ENCODE measurements at regions not wholly inside any gene's neighbourhood (a gene's known extent, or its start where the extent isn't known, plus 50 kb on each side); places are given as distances from the start of the nearest gene placed in this dataset.

- H3K9ac ChIP-seq, result no peak overlapping the region
- H2AFZ ChIP-seq (replicated peaks), result no peak overlapping the region
- DNase-seq (ENCODE audit: low spot score), result no peak
- H3F3A ChIP-seq (ENCODE audit: low read depth), result no peaks in the 10 kb centered on the region
- no peaks in the 10 kb centered on the region for H3K4me1 ChIP-seq
- no peak for TF ChIP-seq EZH2phosphoT487 (IDR thresholded peaks at IDR 0.05)
- no peak for TF ChIP-seq EZH2 (IDR thresholded peaks at IDR 0.05)
- Mint-ChIP-seq H3K36me3 (no peaks in the 10 kb centered on the region), H3K4me3 (no peak overlapping the region), H3K9me3 (no peaks in the 10 kb centered on the region), H3K27me3 (ENCODE audit: insufficient read depth, low read depth) (no peaks in the 10 kb centered on the region), H3K4me1 (no peaks in the 10 kb centered on the region), H3K27ac (no peak overlapping the region)
- H3K9me3 ChIP-seq (ENCODE audit: low read depth), result no peaks in the 10 kb centered on the region
- no peaks in the 10 kb centered on the region for H3K79me2 ChIP-seq (ENCODE audit: low read depth)
- H3K27ac ChIP-seq, result no peak overlapping the region
- no peaks in the 10 kb centered on the region for H4K20me1 ChIP-seq (ENCODE audit: low read depth)
- no peaks in the 10 kb centered on the region for H3K36me3 ChIP-seq
- no peak overlapping the region for H3K4me2 ChIP-seq
- H3K4me3 ChIP-seq, result no peak overlapping the region
- H3K27me3 ChIP-seq, result peaks cover 40% of the 10 kb centered on the region
Measured at GRCh38 chr1:78325293-78325692, 165.5 kb upstream of the PTGFR start.

- no peak for DNase-seq (ENCODE audit: low spot score)
- Mint-ChIP-seq H3K4me1 (no peaks in the 10 kb centered on the region), H3K4me3 (no peak overlapping the region), H3K27ac (no peak overlapping the region), H3K27me3 (ENCODE audit: insufficient read depth, low read depth) (no peaks in the 10 kb centered on the region), H3K36me3 (no peaks in the 10 kb centered on the region), H3K9me3 (no peaks in the 10 kb centered on the region)
- Histone ChIP-seq H3K36me3 (no peaks in the 10 kb centered on the region), H3K9ac (no peak overlapping the region), H3K4me3 (no peak overlapping the region), H3K9me3 (ENCODE audit: low read depth) (no peaks in the 10 kb centered on the region), H3K4me1 (no peaks in the 10 kb centered on the region), H3K4me2 (no peak overlapping the region), H3F3A (ENCODE audit: low read depth) (no peaks in the 10 kb centered on the region), H3K79me2 (ENCODE audit: low read depth) (no peaks in the 10 kb centered on the region), H3K27ac (no peak overlapping the region), H3K27me3 (peaks cover 8% of the 10 kb centered on the region), H2AFZ (replicated peaks) (no peak overlapping the region), H4K20me1 (ENCODE audit: low read depth) (no peaks in the 10 kb centered on the region)
- no peak for TF ChIP-seq CTCF (IDR thresholded peaks at IDR 0.05)
- TF ChIP-seq EZH2 (IDR thresholded peaks at IDR 0.05), result no peak
- TF ChIP-seq EZH2phosphoT487 (IDR thresholded peaks at IDR 0.05), result no peak
Measured at GRCh38 chr1:78329475-78329874, 161.3 kb upstream of the PTGFR start.

DNA sequence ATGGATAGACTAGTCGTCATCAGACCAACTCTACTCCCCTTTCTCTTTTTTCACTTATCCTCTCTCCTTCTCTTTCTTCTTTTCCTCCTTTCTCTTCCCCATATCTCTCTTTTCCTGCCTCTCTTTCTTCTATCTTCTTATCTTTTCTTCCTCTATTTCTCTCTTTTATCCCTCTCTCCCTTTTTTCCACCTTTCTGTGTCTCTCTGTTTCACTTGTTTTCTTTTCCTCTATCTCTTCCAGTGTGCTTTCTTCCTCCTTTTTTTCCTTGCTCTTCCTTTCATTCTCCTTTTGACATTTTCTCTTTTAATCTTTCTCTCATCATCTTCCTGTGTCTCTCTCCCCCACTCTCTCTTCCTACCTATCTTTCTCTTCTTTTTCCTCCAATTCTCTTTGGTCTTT is 159.0 kb upstream of the PTGFR start:
- no peak overlapping the region for H3K4me3 Mint-ChIP-seq
- no peak overlapping the region for H2AFZ ChIP-seq (replicated peaks)
- no peaks in the 10 kb centered on the region for H3K4me1 Mint-ChIP-seq

More for the DNA sequence above, 159.0 kb upstream of the PTGFR start:
- Histone ChIP-seq H3K9me3 (ENCODE audit: low read depth) (no peaks in the 10 kb centered on the region), H3K27ac (no peak overlapping the region), H3K4me1 (no peaks in the 10 kb centered on the region), H3K4me2 (no peak overlapping the region), H3K4me3 (no peak overlapping the region), H3K27me3 (peaks cover 8% of the 10 kb centered on the region), H3K79me2 (ENCODE audit: low read depth) (no peaks in the 10 kb centered on the region), H3K36me3 (no peaks in the 10 kb centered on the region), H4K20me1 (ENCODE audit: low read depth) (no peaks in the 10 kb centered on the region), H3F3A (ENCODE audit: low read depth) (no peaks in the 10 kb centered on the region), H3K9ac (no peak overlapping the region)
- TF ChIP-seq CTCF (IDR thresholded peaks at IDR 0.05) (no peak), EZH2phosphoT487 (IDR thresholded peaks at IDR 0.05) (no peak), EZH2 (IDR thresholded peaks at IDR 0.05) (no peak)
- no peaks in the 10 kb centered on the region for H3K27me3 Mint-ChIP-seq (ENCODE audit: insufficient read depth, low read depth)
- no peak overlapping the region for H3K27ac Mint-ChIP-seq
- DNase-seq (ENCODE audit: low spot score), result no peak
- H3K36me3 Mint-ChIP-seq, result no peaks in the 10 kb centered on the region
- H3K9me3 Mint-ChIP-seq, result no peaks in the 10 kb centered on the region
